SU-DHL-6 (cell line): ENCODE measurements at regions not wholly inside any gene's neighbourhood (a gene's known extent, or its start where the extent isn't known, plus 50 kb on each side); places are given as distances from the start of the nearest gene placed in this dataset.

Source experiments
- EZH2phosphoT487 ChIP-seq: fragments of 200-600 bp; sonication (generic), shearing (Covaris generic); conservative IDR thresholded peaks from 2 replicates; pipeline ENCODE4 v1.6.1; 2018; ENCODE audit warnings: mild to moderate bottlenecking, antibody characterized with exemption, low read length, moderate library complexity, mixed read lengths
- TF ChIP-seq, protein P1 (sequence below): fragments of 200-600 bp; sonication (generic); IDR thresholded peaks from one replicate; pipeline ENCODE4 v1.5.1; 2017; ENCODE audit warnings: antibody characterized with exemption, mild to moderate bottlenecking, low read length, moderate library complexity; ENCODE audit not compliant: insufficient read depth, poor library complexity, severe bottlenecking

DNA sequence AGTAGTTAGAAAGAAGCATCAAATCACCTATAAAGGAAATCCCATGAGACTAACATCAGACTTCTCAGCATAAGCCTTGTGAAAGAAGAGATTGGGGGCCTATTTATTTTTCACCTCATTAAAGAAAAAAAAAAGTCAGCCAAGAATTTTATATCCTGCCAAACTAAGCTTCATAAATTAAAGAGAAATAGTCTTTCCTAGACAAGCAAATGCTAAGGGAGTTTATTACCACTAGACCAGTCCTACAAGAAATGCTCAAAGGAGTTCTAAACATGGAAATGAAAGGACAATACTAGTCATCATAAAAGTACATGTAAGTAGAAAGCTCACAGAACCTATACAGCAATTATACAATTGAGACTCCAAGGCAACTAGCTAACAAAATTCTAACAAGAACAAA, 96.5 kb upstream of the OLIG3 start:
- TF ChIP-seq, protein P1, sequence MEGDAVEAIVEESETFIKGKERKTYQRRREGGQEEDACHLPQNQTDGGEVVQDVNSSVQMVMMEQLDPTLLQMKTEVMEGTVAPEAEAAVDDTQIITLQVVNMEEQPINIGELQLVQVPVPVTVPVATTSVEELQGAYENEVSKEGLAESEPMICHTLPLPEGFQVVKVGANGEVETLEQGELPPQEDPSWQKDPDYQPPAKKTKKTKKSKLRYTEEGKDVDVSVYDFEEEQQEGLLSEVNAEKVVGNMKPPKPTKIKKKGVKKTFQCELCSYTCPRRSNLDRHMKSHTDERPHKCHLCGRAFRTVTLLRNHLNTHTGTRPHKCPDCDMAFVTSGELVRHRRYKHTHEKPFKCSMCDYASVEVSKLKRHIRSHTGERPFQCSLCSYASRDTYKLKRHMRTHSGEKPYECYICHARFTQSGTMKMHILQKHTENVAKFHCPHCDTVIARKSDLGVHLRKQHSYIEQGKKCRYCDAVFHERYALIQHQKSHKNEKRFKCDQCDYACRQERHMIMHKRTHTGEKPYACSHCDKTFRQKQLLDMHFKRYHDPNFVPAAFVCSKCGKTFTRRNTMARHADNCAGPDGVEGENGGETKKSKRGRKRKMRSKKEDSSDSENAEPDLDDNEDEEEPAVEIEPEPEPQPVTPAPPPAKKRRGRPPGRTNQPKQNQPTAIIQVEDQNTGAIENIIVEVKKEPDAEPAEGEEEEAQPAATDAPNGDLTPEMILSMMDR: no peak
- TF ChIP-seq EZH2phosphoT487: no peak
